Activated T-cell treated with anti-CD3 and anti-CD28 coated beads for 1 hour (primary cell): ENCODE measurements at regions not wholly inside any gene's neighbourhood (a gene's known extent, or its start where the extent isn't known, plus 50 kb on each side); places are given as distances from the start of the nearest gene placed in this dataset.

Experiments used
- DNase-seq: peaks from one replicate; pipeline ENCODE4 v3.0.0-alpha.2; 2020; ENCODE audit warnings: low read depth

DNA sequence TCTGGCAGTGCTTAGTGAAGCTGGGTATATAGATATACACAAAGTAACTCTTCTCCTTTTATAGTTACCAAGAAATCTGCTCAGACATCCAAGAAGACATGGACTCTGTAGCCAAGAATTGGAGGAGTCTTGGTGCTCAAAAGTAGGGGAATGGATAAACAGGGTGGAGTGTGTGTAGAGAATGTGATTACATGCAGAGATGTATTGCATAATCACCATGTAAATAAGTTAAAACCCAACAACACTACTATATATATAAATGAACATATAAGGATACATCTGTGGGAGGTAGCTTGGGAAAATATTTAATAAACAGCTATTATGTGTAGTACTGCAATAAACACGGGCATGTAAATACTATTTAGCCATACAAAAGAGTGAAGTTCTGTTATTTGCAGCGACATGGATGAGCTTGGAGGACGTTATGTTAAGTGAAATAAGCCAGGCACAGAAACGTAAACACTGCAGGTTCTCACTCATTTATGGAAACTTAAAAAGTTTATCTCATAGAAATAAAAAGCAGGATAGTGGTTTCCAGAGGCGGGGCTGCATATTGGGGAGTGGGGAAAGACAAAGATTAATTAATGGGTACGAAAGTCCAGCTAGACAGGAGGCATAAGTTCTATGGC lies 207.5 kb downstream of the TENT4A start:
- no peak for DNase-seq

DNA sequence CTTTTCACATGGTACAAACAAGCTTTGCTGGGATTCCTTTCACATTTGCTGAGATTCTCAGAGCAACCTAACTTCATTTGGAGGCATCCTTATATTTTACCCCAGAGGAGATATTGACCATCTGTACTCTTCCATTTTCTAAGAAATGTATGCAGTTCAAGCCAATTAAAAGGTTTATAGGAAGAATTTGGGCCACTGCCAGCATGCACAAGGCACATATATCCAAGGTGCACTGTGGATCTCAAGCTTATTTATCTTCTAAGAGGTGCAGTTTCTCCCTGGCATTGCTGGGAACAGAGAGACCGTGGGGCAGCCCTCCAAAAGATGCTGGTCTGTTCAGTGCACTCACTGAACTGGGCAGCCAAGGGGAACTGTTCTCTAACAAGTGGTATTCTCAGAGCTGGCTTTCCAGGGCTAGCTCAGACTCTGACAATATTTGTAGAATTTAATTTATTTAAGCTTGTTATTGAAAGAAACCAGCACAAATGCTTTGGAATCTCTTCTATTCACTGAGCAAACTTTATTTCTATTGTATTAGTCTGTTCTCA lies 213.3 kb downstream of the TENT4A start:
- no peak for DNase-seq

DNA sequence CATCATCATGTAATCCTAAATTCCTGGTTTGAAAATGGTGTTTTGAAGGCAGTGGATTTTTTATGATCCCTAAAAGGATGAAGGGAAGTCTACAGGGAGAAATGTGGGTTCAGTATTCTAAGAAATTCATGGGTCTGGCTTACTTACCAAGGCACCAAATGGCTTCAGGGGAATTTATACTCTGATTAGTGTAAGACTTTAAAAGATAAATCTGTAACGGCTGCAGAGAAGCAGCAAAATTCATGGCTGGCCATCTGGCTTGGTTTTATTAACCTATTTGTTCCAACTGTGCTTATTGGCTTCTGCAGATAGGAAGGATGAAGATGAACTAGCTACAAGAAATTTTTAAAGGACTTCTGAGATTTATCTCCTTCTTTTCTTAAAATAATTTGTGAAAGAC lies 222.8 kb downstream of the TENT4A start:
- no peak for DNase-seq

DNA sequence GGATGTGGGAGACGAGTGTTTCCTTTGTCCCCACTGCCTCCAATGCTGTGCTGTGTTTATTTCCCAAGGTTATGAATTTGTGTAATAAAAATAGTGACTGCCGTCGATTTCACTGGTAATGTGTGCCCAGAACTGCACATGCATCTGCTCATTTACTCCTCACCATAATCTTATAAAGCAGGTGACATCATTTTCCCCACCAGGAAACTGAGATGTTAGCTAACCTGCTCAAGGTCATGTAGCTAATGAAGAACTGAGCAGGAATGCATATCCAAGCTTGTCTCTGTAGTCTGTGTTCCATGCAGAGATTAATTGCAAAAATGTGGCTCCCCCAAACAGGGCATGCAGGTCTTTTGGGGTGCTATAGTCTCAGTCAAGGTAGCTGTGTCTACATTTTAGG lies 224.4 kb downstream of the TENT4A start:
- no peak for DNase-seq

DNA sequence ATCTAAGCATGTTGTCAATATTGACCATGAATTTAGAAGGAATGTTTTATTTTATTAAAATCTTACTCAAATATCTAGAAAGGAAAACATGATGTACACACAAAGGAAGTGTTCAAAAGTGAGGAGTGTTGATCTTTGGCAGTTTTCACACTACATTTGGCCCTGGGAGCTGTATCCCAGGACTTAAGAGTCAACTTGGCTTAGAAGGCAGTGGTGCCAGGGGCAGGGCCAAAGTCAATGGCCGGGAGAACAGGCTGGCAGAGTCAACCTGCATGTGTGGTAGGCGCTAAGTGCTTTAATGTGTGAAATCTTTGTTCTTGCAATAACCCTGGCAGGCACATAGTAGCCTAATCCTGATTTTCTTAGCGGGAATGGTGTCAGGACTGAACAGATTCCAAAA lies 228.4 kb downstream of the TENT4A start:
- DNase-seq: no peak

- DNase-seq: no peak
Observed at GRCh38 chr5:6943197-6944112, 230.2 kb downstream of the TENT4A start.

- no peak for DNase-seq
Observed at GRCh38 chr5:6948562-6948961, 235.3 kb downstream of the TENT4A start.

- no peak for DNase-seq
Observed at GRCh38 chr5:6949230-6949629, 236.0 kb downstream of the TENT4A start.

GRCh38 chr5:6950250-6950649 lies 237.0 kb downstream of the TENT4A start:
- DNase-seq: no peak

DNA sequence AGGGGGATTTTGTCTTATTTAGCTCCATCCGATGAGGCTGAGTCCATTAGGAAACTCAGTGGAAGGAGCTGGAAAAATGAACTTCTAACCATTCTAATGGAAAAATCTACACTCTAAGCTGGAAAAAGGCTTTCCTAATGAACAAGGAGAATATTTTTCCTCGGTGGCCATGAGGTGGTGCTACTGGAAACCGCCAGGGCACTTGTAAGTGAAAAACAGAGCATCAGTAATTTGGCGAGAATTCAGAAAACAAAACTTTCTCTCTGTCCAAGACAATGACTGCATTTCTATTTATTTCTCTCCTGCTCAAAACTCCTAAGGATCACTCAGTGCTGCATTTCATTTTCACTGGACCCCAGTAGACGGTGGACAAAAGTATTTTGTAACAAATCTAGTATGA lies 237.6 kb downstream of the TENT4A start:
- DNase-seq: no peak

DNA sequence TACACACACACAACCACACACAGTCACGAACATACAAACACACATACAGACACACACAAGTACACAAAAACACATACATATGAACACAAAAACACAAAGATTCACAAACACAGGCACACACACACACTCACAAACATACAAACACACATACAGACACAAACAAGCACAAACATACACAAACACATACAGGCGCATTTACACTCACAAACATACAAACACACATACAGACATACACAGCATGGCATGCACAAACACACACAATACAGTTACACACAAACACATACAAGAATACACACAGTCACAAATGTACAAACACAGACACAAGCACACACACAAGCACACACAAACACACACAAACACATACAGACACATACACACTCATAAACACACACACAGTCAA lies 247.9 kb downstream of the TENT4A start:
- DNase-seq: no peak

DNA sequence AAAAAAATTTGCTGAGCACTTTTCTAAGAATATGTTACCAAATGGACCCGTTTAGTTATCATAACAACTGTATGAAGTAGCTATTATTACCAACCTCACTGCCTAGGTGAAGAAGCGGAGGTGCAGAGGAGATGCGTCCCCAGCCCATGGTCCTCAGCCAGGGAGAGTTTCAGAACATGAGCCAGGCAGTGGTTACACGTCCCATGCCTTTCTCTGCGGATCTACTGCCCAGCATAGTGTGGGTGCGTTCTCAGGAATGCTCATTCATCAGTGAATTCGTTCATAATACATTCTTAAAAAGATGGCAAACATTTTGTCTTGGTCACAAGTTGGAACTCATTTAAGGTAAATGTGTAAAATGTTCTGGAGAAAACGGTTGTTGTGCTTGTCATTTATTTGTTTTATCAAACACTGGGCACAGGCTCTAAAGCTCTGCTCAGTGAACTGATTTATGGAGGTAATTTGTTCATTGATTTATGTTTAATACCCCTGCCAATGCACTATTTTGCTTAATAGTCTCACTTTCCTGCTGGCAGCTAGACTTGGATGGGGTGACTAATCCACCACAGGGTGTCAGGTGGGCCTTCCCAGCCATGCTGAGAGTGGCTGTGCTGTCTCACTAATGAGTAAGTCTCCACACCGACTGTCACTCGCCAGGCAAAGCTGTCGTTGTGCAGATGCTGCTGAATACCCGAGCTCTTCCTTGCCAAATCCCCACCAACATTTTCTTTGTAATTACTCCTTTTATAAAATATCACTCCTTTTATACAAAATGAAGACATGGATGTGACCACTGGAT lies 248.8 kb downstream of the TENT4A start:
- no peak for DNase-seq

DNA sequence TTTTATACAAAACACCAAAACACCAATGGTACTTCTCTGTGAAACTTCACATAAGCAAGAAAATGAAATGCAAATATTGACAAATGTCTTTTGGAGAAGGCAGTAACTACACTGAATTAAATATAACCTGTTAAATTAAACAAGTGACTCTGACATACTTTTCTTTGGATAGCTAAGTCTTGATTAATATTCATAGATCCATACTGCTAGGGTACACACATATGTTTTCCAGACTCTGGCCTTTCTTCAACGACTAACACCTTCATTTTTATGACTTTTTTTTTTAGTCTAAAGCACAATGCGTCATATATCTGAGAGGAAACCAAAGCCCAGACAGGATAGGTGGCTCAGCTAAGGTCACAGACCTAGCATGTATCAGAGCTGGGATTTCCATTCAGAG lies 263.7 kb downstream of the TENT4A start:
- DNase-seq: no peak

DNA sequence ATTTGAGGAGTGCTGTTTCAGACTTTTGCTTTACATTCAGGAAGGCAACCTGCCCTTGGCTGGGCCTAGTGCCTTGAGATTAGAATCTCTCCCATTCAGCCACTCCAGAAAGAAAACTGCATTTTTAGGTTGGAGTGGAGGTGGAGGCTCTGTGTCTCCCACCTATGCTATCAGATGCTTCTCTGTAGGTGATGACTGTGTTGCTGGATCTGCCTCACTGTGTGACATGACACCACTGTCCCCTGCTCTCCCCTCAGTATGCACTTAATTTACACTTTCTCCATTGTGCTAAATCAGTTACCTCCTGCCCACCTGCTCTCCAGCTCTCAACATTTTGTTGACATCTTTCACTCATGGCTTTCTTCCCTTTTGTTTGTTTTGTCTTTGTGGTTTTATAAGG lies 265.8 kb downstream of the TENT4A start:
- no peak for DNase-seq

DNA sequence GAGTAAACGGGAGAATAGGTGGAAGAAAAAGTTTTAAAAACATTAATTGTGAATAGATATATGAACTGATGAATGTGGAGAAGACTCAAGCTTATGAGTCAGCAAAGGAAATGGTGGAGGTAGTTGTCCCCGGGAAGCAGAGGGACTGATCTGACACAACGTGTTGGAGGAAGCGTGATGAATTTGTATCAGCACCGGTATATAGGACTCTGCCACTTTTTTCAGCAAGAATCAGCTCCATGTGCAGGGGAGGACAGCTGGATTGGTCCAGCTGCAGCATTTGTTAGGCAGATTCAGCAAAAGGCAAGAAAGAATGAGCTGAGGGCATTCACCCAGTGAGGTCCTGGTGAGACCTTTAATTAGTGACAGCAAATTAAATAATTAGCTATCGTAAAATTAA lies 276.0 kb downstream of the TENT4A start:
- no peak for DNase-seq

DNA sequence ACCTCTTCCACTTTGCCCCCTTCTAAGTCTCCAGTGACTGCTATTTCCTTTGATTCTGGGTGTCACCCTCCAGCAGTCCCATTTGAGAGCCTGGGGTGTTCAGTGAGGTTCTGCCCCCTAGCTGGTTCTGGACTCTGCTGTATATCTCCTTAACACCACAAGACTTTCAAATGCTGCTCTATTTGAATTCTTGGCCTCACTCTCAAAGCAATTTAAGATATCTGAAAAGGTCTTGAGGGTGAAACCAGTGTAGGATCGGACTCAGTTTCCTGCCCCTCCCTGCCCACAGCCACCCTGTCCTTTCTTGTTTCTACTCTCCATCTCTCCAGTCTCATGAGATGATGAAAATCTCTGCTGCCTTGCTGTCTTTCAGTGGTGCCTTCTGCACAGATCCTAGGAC lies 280.9 kb downstream of the TENT4A start:
- no peak for DNase-seq

DNA sequence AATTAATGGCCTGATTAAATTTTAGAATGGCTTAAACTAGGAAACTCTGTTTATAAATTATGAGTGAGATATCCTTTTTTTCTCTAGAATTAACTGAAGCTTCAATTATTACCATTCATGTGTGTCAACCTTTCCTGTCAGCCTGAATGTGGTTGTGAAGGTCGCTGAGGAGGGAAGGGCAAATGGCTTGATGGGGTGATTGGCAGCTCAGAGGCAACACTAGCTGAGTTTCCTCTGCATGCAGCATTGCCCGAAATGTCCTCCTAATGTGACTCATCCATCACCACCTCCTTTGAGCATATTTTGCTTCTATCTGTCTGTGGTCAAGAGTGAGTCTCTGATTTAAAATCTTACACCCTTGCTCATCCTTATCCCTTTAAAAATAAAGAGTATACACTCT lies 281.9 kb downstream of the TENT4A start:
- no peak for DNase-seq

- DNase-seq: no peak
Observed at GRCh38 chr5:7000310-7000709, 287.1 kb downstream of the TENT4A start.

- DNase-seq: no peak
Observed at GRCh38 chr5:7010591-7010990, 297.4 kb downstream of the TENT4A start.

DNA sequence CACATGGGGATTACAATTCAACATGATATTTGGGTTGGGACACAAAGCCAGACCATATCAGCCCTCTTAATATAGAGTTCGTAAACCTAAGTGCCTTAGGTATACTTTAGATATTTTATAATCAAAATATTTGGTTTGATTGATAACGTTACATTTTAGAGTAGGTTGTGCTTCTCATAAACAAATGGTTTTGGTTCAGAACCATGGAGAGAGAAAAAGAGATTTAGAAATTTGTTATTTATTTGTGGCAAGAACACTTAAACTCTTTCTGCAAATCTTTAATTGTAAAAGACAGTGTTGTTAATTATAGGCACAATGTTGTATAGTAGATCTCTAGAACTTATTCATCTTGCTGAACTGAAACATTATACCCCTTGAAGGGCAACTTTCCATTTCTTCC lies 298.8 kb downstream of the TENT4A start:
- no peak for DNase-seq

DNA sequence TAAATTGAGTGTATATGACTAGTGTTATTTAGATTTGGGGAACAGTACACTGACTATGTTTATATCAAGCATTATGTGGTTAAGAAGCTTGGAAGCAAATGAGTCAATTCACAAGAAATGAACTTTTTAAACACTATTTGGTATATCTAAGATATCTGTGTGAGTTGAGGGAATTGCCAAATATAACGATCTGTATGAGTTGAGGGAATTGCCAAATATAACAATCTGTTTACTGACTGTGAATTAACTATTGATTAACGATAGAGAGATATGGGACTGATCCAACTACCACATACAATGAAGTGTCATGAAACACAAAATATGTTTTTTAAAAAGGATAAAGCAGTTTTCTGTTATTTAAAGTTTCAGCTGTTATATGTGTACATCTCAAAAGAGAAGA lies 301.4 kb downstream of the TENT4A start:
- DNase-seq: no peak

DNA sequence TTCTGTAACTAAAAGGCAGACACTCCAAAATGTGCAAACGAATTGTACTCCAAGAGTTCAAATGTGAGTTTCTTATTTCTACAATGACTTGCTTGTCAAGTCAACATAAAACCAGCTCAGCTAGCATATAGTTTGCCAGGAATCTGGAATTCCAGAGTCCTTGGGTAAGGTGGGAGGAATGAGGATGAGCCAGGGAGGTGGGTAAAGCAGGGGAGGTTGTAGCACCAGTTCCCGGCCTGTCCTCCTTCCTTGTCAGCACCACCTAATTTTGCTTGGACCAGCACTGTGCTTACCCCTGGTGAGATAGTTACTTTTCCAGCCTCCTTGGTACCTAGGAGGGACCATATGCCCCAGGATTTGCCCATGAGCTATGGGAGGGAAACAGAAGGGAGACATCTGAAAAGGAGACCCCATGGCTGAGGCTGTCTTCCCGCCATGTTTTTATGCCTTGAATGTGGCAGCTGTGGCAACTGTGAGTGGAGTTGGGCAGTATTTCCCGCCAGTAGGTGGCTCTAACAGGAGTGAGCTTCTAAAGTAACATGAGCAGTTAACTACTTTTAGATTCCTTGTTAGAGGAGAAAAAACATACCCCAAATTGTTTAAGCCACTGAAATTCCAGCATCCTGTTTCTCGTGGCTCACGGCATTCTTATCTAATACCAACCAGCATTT lies 302.5 kb downstream of the TENT4A start:
- DNase-seq: no peak
